DMS 273 (cell line): ENCODE measurements at regions not wholly inside any gene's neighbourhood (a gene's known extent, or its start where the extent isn't known, plus 50 kb on each side); places are given as distances from the start of the nearest gene placed in this dataset.
A peak's percentile ranks its signal among the peaks of the same experiment; 100 is the strongest.
"Not testable (repeated sequence)": the region's sequence is repeated elsewhere in the genome, so short reads cannot be mapped to it uniquely, and the experiment has no call there.

Experiments used
- DNase-seq: peaks from one replicate; lab custom pipeline; 2025; ENCODE audit not compliant: unreplicated experiment; lab: John Stamatoyannopoulos, UW

- no peak for DNase-seq
Measured at GRCh38 chr3:177356113-177356512, 158.8 kb upstream of the TBL1XR1 start.

- no peak for DNase-seq
Measured at GRCh38 chr3:177356952-177357351, 159.7 kb upstream of the TBL1XR1 start.

GRCh38 chr3:177357352-177358090, 160.2 kb upstream of the TBL1XR1 start:
- peak; percentile 54 for DNase-seq

- DNase-seq: peak; percentile 76
Measured at GRCh38 chr3:177358091-177358976, 161.1 kb upstream of the TBL1XR1 start.

- peak; percentile 89 for DNase-seq
Measured at GRCh38 chr3:177358977-177359592, 161.8 kb upstream of the TBL1XR1 start.

GRCh38 chr3:177359593-177360357, 162.5 kb upstream of the TBL1XR1 start:
- DNase-seq: peak; percentile 100

- DNase-seq: peak; percentile 52
Measured at GRCh38 chr3:177361081-177361938, 164.0 kb upstream of the TBL1XR1 start.

- DNase-seq: peak; percentile 71
Measured at GRCh38 chr3:177362626-177363025, 165.3 kb upstream of the TBL1XR1 start.

GRCh38 chr3:177364236-177364635, 167.0 kb upstream of the TBL1XR1 start:
- no peak for DNase-seq

GRCh38 chr3:177365294-177365693, 168.0 kb upstream of the TBL1XR1 start:
- DNase-seq: not testable (repeated sequence)

- DNase-seq: peak; percentile 13
Measured at GRCh38 chr3:177367788-177368187, 170.5 kb upstream of the TBL1XR1 start.

- DNase-seq: peak; percentile 19
Measured at GRCh38 chr3:177370246-177370822, 173.1 kb upstream of the TBL1XR1 start.

- DNase-seq: no peak
Measured at GRCh38 chr3:177371146-177371545, 173.9 kb upstream of the TBL1XR1 start.

- no peak for DNase-seq
Measured at GRCh38 chr3:177371888-177372287, 174.6 kb upstream of the TBL1XR1 start.

GRCh38 chr3:177374323-177374722, 177.0 kb upstream of the TBL1XR1 start:
- DNase-seq: no peak

- DNase-seq: no peak
Measured at GRCh38 chr3:177375316-177375715, 178.0 kb upstream of the TBL1XR1 start.

- DNase-seq: no peak
Measured at GRCh38 chr3:177377166-177377565, 179.9 kb upstream of the TBL1XR1 start.

GRCh38 chr3:177378168-177378567, 180.9 kb upstream of the TBL1XR1 start:
- no peak for DNase-seq

GRCh38 chr3:177379045-177379444, 181.8 kb upstream of the TBL1XR1 start:
- DNase-seq: peak; percentile 11

GRCh38 chr3:177381070-177381469, 183.8 kb upstream of the TBL1XR1 start:
- DNase-seq: no peak
